Mesothelial cell of epicardium (in vitro differentiated cells): ENCODE measurements at regions not wholly inside any gene's neighbourhood (a gene's known extent, or its start where the extent isn't known, plus 50 kb on each side); places are given as distances from the start of the nearest gene placed in this dataset.

Source experiments
- DNase-seq, 2 experiments: peaks; one replicate each; pipeline ENCODE4 v3.0.0; 2021; ENCODE audit warnings: low spot score in 2 of 2; ENCODE audit not compliant: unreplicated experiment in 2 of 2
- H3K27ac Mint-ChIP-seq: 2 replicates; pipeline ENCODE4 v1.8.0; 2021; ENCODE audit warnings: mixed read lengths
- H3K27me3 Mint-ChIP-seq: 2 replicates; pipeline ENCODE4 v1.8.0; 2021; ENCODE audit warnings: low read depth, mixed read lengths
- H3K36me3 Mint-ChIP-seq: 2 replicates; pipeline ENCODE4 v1.8.0; 2021; ENCODE audit warnings: mixed read lengths
- H3K4me1 Mint-ChIP-seq: 2 replicates; pipeline ENCODE4 v1.8.0; 2021; ENCODE audit warnings: mixed read lengths
- H3K4me3 Mint-ChIP-seq: 2 replicates; pipeline ENCODE4 v1.8.0; 2021; ENCODE audit warnings: mild to moderate bottlenecking, moderate library complexity, mixed read lengths
- H3K9me3 Mint-ChIP-seq: 2 replicates; pipeline ENCODE4 v1.8.0; 2021; ENCODE audit warnings: mixed read lengths
- TF ChIP-seq, protein P1 (sequence below): fragments of 200-600 bp; sonication (generic); IDR thresholded peaks from one replicate; pipeline ENCODE4 v1.5.0; 2021; ENCODE audit warnings: antibody characterized with exemption; ENCODE audit not compliant: unreplicated experiment

DNA sequence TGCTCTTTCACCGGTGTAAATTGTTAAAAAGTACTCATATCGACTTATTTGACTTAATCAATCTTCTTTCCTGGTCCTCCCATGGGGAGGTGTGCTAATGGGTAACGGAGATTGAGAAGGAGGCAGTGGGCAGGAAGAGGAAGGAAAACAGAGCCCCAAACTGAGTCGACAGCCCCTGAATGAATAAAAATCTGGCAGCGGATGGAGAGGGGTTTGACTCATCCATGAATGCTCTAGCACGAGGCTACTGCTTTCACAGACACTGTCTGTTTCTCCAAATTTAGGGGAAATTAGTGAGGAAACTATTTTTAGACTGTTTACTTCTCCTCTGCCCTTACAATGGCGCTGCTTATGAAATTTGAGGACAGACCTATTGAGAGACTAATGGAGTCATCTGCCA, 142.2 kb upstream of the ATXN1 start:
- Mint-ChIP-seq H3K27ac (no peak overlapping the region), H3K27me3 (peaks cover 3% of the 10 kb centered on the region)
- TF ChIP-seq, protein P1, sequence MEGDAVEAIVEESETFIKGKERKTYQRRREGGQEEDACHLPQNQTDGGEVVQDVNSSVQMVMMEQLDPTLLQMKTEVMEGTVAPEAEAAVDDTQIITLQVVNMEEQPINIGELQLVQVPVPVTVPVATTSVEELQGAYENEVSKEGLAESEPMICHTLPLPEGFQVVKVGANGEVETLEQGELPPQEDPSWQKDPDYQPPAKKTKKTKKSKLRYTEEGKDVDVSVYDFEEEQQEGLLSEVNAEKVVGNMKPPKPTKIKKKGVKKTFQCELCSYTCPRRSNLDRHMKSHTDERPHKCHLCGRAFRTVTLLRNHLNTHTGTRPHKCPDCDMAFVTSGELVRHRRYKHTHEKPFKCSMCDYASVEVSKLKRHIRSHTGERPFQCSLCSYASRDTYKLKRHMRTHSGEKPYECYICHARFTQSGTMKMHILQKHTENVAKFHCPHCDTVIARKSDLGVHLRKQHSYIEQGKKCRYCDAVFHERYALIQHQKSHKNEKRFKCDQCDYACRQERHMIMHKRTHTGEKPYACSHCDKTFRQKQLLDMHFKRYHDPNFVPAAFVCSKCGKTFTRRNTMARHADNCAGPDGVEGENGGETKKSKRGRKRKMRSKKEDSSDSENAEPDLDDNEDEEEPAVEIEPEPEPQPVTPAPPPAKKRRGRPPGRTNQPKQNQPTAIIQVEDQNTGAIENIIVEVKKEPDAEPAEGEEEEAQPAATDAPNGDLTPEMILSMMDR: no peak

DNA sequence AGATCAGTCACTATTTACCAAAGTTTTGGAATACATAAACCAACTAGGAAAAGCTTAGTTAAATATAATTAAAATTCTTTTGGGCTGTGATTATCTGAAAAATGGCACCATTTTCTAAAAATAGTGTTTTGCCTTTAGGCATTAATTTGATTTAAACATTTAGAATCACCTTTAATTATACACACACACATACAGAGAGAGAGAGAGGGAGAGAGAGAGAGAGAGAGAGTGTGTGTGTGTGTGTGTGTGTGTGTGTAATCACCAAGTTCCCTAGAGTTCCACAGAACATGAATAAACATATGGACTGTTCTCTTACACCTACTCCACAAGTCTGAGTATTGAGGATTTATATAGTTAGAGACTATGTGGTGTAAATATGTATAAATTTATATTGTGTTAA, 141.2 kb upstream of the ATXN1 start:
- DNase-seq: no peak
- Mint-ChIP-seq H3K4me3 (no peak overlapping the region), H3K27me3 (peaks cover 3% of the 10 kb centered on the region), H3K27ac (no peak overlapping the region), H3K36me3 (no peaks in the 10 kb centered on the region), H3K9me3 (no peaks in the 10 kb centered on the region), H3K4me1 (peaks cover 17% of the 10 kb centered on the region)
- TF ChIP-seq, protein P1: no peak

More for the DNA sequence above, 142.2 kb upstream of the ATXN1 start:
- H3K4me3 Mint-ChIP-seq: no peak overlapping the region
- peaks cover 17% of the 10 kb centered on the region for H3K4me1 Mint-ChIP-seq
- DNase-seq: no peak
- H3K36me3 Mint-ChIP-seq: no peaks in the 10 kb centered on the region
- no peaks in the 10 kb centered on the region for H3K9me3 Mint-ChIP-seq

DNA sequence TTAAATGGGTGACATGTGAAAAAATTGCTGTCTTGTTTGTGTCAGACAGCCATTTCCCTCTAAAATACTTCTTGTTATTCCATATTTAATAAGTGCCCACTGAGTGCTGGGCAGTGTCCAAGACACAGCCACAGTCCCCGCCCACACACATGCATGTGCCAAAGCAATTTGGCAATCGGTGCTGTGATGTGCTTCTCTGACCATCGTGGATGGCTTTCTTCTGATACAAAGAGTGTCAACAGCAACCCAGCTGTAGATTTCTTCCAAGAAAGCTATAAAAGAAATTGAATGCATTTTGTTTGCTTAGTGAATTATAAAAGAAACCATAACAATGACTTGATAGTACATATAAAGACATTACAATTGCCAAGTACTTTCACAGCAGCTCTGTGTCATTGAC, 140.5 kb upstream of the ATXN1 start:
- Mint-ChIP-seq H3K4me1 (peaks cover 17% of the 10 kb centered on the region), H3K9me3 (no peaks in the 10 kb centered on the region), H3K4me3 (no peak overlapping the region), H3K27me3 (peaks cover 2% of the 10 kb centered on the region), H3K36me3 (no peaks in the 10 kb centered on the region), H3K27ac (no peak overlapping the region)
- TF ChIP-seq, protein P1: no peak
- no peak for DNase-seq

DNA sequence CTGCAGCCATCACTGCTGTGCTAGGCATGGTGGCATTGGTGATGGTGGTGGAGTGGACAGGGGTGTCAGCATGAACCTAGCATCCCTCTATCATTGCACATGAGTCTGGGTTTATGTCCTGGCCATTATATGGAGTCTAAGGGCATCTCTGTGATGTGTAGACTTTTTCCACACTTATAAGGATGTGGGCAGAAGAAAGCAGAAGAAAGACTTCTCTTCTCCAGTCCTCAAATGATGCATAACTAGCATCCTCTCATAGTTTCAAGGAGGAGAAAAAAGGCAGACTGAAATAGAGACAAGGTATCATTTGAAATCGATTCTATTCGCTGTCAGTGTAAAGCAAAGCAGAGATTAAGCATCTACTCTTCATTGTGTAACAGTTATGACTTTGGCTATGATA, 140.0 kb upstream of the ATXN1 start:
- TF ChIP-seq, protein P1: no peak
- DNase-seq: no peak
- H3K9me3 Mint-ChIP-seq: no peaks in the 10 kb centered on the region
- peaks cover 17% of the 10 kb centered on the region for H3K4me1 Mint-ChIP-seq
- no peak overlapping the region for H3K4me3 Mint-ChIP-seq
- no peaks in the 10 kb centered on the region for H3K27me3 Mint-ChIP-seq
- no peak overlapping the region for H3K27ac Mint-ChIP-seq
- no peaks in the 10 kb centered on the region for H3K36me3 Mint-ChIP-seq

DNA sequence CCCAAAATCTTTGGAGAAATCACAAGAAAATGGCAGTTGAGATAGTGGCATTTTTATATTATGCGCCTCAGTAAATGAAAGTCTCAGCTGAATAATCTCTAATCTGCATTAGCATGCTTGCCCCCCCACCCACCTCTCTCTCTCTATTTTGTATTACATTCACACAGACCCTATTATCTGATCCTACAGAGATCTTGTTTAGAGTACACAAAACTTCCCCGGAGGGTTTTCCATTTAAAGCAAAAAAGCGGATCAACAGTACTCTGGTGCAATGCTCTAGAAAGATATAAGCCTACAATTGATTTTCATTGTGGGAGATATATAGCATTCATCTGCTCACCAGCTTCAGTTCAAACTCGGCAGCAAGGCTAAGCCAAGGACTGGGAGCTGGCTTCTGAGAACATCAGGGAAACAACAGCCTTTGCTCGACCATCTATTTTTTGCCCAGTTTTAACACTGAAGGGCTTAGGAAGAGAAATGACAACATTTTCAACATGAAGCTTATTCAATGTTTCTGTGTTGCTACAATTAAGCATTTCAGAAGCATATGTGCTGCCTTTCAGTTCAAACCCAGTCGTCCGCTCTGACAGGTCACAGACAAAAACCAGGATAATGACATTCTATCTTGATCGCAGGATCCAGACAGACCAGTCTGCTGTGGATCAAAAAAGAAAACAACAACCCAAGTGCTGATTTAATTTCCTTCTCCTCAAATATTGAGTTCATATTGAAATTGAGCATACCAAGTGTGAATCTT, 137.6 kb upstream of the ATXN1 start:
- no peaks in the 10 kb centered on the region for H3K36me3 Mint-ChIP-seq
- DNase-seq: no peak
- no peak overlapping the region for H3K27ac Mint-ChIP-seq
- no peak overlapping the region for H3K4me3 Mint-ChIP-seq
- no peaks in the 10 kb centered on the region for H3K27me3 Mint-ChIP-seq
- H3K9me3 Mint-ChIP-seq: peaks cover 14% of the 10 kb centered on the region
- peaks cover 17% of the 10 kb centered on the region for H3K4me1 Mint-ChIP-seq
- TF ChIP-seq, protein P1: no peak

DNA sequence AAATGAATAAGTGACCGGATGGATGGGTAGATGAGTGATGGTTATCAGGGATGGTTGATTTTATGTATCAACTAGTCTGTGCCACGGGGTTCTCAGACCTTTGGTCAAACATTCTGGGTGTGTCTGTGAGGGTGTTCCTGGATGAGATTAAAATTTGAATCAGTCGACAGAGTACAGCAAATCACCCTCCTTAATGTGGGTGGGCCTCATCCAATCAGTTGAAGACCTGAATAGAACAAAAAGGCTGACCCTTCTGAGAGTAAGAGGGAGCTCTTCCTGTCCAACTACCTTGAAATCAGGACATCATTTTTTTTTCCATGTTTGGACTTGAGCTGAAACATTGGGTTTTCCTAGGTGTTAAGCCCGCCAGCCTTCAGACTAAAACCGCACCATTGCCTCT, 136.4 kb upstream of the ATXN1 start:
- peaks cover 9% of the 10 kb centered on the region for H3K4me1 Mint-ChIP-seq
- TF ChIP-seq, protein P1: no peak
- H3K4me3 Mint-ChIP-seq: no peak overlapping the region
- no peak for DNase-seq
- no peak overlapping the region for H3K27ac Mint-ChIP-seq
- H3K9me3 Mint-ChIP-seq: peaks cover 25% of the 10 kb centered on the region
- no peaks in the 10 kb centered on the region for H3K36me3 Mint-ChIP-seq
- no peaks in the 10 kb centered on the region for H3K27me3 Mint-ChIP-seq
